IPS-11a (cell line): ENCODE measurements at regions not wholly inside any gene's neighbourhood (a gene's known extent, or its start where the extent isn't known, plus 50 kb on each side); places are given as distances from the start of the nearest gene placed in this dataset.

Experiments
- H3K4me3 ChIP-seq: one replicate; pipeline ENCODE4 v1.5.1; 2013; ENCODE audit warnings: low read depth, low read length, control low read depth

GRCh38 chr6:102126488-102126887 lies 733.0 kb downstream of the GRIK2 start:
- no peak overlapping the region for H3K4me3 ChIP-seq

- no peak overlapping the region for H3K4me3 ChIP-seq
Observed at GRCh38 chr6:102127253-102127652, 733.7 kb downstream of the GRIK2 start.

- no peak overlapping the region for H3K4me3 ChIP-seq
Observed at GRCh38 chr6:102137859-102138258, 744.4 kb downstream of the GRIK2 start.

GRCh38 chr6:102149191-102149590 lies 755.7 kb downstream of the GRIK2 start:
- no peak overlapping the region for H3K4me3 ChIP-seq

GRCh38 chr6:102150549-102150948 lies 757.0 kb downstream of the GRIK2 start:
- H3K4me3 ChIP-seq: no peak overlapping the region

GRCh38 chr6:102154176-102154575 lies 760.7 kb downstream of the GRIK2 start:
- no peak overlapping the region for H3K4me3 ChIP-seq

- H3K4me3 ChIP-seq: no peak overlapping the region
Observed at GRCh38 chr6:102154874-102155273, 761.4 kb downstream of the GRIK2 start.

GRCh38 chr6:102169802-102170201 lies 776.3 kb downstream of the GRIK2 start:
- H3K4me3 ChIP-seq: peak overlapping the region; percentile 17

- H3K4me3 ChIP-seq: no peak overlapping the region
Observed at GRCh38 chr6:102187186-102187585, 793.7 kb downstream of the GRIK2 start.

GRCh38 chr6:102195311-102195710 lies 801.8 kb downstream of the GRIK2 start:
- H3K4me3 ChIP-seq: no peak overlapping the region

GRCh38 chr6:102197211-102197610 lies 803.7 kb downstream of the GRIK2 start:
- H3K4me3 ChIP-seq: no peak overlapping the region

GRCh38 chr6:102204351-102204750 lies 810.8 kb downstream of the GRIK2 start:
- no peak overlapping the region for H3K4me3 ChIP-seq

GRCh38 chr6:102215425-102215824 lies 821.9 kb downstream of the GRIK2 start:
- no peak overlapping the region for H3K4me3 ChIP-seq

- H3K4me3 ChIP-seq: no peak overlapping the region
Observed at GRCh38 chr6:102216232-102216631, 822.7 kb downstream of the GRIK2 start.

GRCh38 chr6:102223942-102224341 lies 830.4 kb downstream of the GRIK2 start:
- no peak overlapping the region for H3K4me3 ChIP-seq

- no peak overlapping the region for H3K4me3 ChIP-seq
Observed at GRCh38 chr6:102229271-102229670, 835.8 kb downstream of the GRIK2 start.
